ENCODE measurements at regions not wholly inside any gene's neighbourhood (a gene's known extent, or its start where the extent isn't known, plus 50 kb on each side); places are given as distances from the start of the nearest gene placed in this dataset.

GRCh38 chr6:80531681-80532619 lies 425.5 kb downstream of the BCKDHB start:
- no peak for TF ChIP-seq CTCF (IDR thresholded peaks at IDR 0.05)
- no peak for TF ChIP-seq POLR2A (IDR thresholded peaks at IDR 0.05)

Data from prostate gland (tissue), 2 donors.